GM23248 (cell line): ENCODE measurements at regions not wholly inside any gene's neighbourhood (a gene's known extent, or its start where the extent isn't known, plus 50 kb on each side); places are given as distances from the start of the nearest gene placed in this dataset.

Source experiments
- EZH2 ChIP-seq: fragments of 200-600 bp; sonication (generic); IDR thresholded peaks from 2 replicates; pipeline ENCODE4 v1.6.1; 2018; ENCODE audit warnings: antibody characterized with exemption, mild to moderate bottlenecking; ENCODE audit not compliant: insufficient read depth, poor library complexity, severe bottlenecking
- EZH2phosphoT487 ChIP-seq: fragments of 200-600 bp; sonication (generic); IDR thresholded peaks from 2 replicates; pipeline ENCODE4 v1.6.1; 2018; ENCODE audit warnings: antibody characterized with exemption, moderate library complexity, mild to moderate bottlenecking, low read depth; ENCODE audit not compliant: insufficient read depth

GRCh38 chr12:111111681-111112080 is 191.3 kb upstream of the MYL2 start:
- TF ChIP-seq EZH2 (no peak), EZH2phosphoT487 (no peak)
